Hepatocyte (in vitro differentiated cells): ENCODE measurements at regions not wholly inside any gene's neighbourhood (a gene's known extent, or its start where the extent isn't known, plus 50 kb on each side); places are given as distances from the start of the nearest gene placed in this dataset.

Experiments used
- CTCF ChIP-seq: fragments of 200-600 bp; sonication (generic); IDR thresholded peaks from 2 replicates; pipeline ENCODE4 v1.5.1; 2016; ENCODE audit warnings: antibody characterized with exemption, mild to moderate bottlenecking; ENCODE audit not compliant: poor library complexity
- EZH2 ChIP-seq: fragments of 200-600 bp; sonication (generic); IDR thresholded peaks from 2 replicates; pipeline ENCODE4 v1.6.1; 2016; ENCODE audit warnings: antibody characterized with exemption, mild to moderate bottlenecking, borderline replicate concordance
- EZH2phosphoT487 ChIP-seq: fragments of 200-600 bp; sonication (generic); IDR thresholded peaks from one replicate; pipeline ENCODE4 v1.6.1; 2018; ENCODE audit warnings: antibody characterized with exemption, mild to moderate bottlenecking, low read depth, moderate library complexity; ENCODE audit not compliant: unreplicated experiment, severe bottlenecking

DNA sequence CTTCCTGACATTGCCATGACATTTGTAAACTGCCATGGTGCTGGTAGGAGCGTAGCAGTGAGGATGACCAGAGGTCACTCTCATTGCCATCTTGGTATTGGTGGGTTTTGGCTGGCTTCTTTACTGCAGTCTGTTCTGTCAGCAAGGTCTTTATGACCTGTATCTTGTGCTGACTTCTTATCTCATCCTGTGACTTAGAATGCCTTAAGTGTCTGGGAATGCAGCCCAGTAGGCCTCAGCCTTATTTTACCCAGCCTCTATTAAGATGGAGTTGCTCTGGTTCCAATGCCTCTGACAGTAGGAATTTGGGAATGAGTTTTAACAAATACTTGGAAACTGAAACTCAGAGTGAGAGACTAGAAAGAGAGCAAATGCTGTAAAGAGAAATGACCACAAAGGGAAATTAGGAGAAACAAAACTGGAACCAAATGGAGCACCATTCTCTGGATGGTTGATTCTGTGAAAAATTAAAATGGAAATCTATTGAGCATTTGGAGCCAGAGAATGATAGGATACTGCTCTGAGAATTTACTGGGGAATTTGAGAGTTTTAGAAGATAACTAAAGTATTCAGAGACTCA, 50.1 kb upstream of the RHOU start:
- TF ChIP-seq CTCF = no peak
- TF ChIP-seq EZH2 = no peak
- TF ChIP-seq EZH2phosphoT487 = no peak
